Ammon's horn (tissue), 1 donor: ENCODE measurements at regions not wholly inside any gene's neighbourhood (a gene's known extent, or its start where the extent isn't known, plus 50 kb on each side); places are given as distances from the start of the nearest gene placed in this dataset.

Experiments used
- DNase-seq: peaks from one replicate; pipeline ENCODE4 v3.0.0-alpha.2; 2016; ENCODE audit warnings: low spot score

DNA sequence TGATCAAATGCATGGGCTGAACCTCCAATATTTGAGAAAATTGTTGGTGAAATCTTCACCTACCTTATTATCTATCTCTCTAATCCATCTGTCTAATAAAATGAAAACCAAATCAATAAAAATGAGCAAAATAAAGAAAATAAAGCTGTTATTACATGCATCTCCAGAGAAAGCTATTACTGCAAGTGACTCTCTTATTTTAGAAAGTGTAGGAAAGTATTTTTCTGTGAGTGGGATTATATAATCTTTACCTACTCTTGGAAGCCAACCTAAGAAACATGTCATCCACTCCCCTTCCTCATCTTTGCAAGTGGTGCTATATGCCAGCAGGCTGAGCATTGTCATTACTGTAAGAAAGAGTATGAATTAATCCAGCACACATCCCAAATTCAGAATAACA lies 191.5 kb upstream of the RFC3 start:
- DNase-seq, result no peak

DNA sequence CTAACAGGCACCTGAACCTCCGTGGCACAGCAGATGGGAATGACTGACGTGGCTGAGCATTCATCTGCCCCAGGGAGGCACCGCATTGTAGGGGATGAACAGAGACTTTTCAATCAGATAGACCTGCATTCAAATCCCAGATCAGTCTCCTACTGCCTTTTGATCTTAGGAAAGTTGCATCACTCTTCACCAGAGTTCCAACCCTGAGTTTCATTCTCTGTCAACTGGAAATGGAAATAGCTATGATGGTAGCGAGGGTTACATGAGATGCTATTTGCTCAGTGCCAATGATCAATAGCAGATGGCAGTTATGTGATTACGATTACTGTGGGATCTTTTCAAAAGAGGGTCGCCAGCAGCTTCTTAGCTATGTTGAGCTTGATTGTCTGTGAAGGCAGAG lies 189.3 kb upstream of the RFC3 start:
- DNase-seq, result no peak

DNA sequence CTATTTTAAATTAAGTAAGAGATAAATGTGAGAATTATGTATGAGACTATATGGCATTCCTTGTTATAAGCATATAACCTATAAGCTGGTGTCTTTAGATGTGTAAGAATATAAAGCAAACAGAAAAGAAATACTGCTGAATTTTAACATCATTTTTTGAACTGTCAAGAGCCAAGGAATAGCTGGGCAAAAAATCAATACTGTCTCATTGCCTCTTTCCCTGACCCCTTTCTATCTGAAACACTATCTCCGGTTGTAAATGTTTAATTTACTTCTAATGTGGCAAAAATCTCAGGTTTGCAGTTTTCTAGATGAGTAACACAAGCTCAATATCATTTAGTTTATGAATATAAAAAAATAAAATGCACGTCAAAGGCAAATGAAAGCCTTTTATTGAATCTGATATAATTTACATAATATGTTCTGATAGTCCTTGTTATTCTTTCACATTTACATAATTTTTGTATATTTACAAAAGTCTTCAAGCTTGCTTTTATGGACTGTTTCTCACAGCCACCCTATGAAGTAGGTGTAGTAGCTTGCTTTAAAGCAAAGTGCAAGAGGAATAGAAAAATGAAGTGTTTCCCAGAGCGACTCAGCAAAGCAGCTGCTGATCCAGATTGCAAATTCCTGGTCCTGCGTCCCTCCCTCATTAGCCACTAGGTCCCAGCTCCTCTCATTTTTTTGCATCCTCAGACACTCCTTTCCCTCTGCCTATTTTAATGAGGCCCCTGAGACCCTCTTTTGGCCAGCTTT lies 188.2 kb upstream of the RFC3 start:
- no peak for DNase-seq

DNA sequence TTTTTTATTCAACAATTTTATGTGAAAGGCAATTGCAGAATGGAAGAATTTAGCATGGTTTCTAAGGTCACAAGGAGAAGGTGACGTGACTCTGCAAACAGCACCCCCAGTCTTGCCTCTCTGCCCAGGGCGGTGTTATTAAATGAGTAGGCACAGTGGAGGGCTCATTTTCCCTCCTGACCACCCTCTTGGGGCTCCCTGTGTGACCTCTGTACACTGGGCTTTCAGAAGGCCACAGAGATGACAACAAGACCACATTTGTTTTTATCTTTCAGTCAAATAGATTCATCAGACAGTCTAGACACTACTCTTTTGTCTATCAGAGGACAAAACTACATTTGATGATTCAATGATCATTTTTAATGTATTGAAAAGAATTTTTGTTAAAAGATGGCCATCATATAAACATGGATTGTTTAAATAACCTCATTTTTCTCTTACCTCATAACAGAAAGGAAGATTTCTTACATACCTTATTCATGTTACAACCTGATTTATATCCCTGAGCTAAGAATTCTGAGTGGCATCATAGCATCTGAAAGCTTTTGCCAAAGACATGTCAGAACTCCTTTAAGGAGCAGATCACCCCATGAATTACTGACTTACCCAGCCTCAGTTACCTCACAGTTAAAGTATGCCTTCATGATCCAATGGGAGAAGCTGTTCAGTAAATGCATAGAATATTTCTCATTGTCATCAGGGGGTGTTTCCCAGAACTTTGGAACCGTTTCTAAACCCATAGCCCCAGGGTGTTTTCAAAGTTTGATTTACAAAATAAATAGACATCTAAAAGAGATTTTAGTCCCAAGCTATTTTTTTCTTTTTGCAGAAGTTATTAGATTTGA lies 184.0 kb upstream of the RFC3 start:
- peak; percentile 71 for DNase-seq

DNA sequence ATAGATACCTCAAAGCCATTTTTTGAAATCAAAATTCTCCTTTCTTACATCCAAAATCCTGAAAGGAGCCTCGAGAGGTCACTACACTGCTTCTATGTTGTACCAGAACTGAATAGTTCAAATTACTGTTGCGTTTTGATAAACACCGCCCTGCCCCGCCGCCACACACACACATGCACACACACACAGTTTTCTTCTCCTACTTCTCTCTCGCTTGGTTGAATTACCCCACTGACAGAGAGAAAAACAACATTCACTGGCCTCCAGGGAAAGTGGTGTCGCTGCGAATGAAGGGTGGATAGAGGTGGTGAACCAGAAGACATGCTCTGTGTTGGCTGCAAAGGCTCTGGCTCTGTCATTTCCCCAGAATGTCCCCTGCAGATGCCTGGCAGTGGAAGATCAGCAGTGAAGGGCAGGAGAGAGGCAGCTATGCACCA lies 183.4 kb upstream of the RFC3 start:
- DNase-seq, result peak; percentile 42

DNA sequence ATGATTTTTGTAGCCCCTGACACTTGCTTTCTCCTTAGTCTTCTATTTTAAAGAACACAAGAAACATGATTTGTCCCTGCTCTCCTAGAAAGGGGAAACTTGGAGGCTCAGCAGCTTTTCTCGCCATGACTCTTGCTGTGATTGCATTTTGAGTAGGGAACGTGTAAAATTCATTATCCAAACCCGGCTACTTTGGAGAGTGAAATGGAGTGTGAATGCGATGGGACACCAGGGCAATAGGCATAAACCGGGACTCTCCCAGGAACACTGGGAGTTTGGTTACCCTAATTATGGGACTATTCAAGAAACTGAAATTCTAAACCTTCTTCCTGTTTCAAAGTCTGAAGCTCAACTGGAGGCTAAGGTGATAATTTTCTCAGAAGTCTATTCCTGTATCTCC lies 181.7 kb upstream of the RFC3 start:
- DNase-seq, result no peak

DNA sequence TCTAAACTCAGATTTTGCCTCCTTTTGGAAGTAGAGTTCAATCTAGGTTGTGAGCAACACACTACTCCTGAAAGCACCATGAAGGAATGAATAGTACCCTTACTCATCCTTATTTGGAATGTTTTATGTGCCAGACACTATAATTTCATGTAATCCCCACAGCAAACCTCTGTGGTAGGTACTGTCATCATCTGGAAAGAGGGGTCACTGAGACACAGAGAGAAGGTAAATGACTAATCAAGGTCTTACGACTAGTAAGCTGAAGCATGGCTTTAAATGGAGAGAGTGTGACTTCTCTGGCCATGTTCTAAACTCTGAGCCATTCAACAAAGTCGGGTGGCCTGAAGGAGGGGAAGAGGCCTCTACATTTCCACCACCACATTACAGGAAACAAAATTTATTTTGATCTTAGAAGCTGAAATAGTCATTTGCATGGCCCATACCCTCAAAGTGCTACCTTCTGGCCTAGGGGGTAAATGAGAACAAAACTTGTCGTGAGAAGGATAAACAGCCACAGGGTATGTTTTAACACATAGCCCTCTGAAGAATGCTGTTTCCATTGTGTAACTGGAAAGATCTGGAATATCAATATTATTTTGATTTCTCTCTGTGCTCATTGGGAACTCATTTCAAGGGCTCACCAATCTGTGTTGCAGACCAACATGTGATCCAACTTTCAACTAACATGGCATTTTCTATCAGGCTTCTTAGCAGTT lies 180.8 kb upstream of the RFC3 start:
- DNase-seq, result no peak

DNA sequence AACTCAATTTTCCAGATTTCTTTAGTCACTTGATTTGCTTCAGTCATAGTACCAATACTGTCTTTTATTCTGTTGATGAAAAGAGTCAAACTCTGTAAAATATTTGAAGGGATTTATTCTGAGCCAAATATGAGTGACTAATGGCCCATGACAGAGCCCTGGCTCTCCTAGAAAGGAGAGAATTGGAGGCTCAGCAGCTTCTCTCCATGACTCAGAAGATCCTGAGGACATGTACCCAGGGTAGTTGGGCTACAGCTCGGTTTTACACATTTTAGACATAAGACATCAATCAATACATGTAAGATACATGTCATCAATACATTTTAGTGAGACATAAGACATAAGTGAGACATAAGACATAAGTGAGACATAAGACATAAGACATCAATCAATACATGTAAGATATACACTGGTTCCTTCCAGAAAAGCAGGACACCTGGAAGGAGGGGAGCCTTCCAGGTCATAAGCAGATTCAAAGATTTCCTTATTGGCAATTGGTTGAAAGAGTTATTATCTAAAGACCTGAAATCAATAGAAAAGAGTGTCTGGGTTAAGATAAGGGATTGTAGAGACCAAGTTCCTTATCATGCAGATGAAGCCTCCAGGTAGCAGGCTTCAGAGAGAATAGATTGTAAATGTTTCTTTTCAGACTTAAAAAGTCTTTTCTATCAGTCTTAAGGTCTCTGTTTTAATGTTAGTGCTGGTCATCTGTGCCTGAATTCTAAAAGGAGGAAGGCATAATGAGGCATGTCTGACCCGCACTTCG lies 179.8 kb upstream of the RFC3 start:
- no peak for DNase-seq

DNA sequence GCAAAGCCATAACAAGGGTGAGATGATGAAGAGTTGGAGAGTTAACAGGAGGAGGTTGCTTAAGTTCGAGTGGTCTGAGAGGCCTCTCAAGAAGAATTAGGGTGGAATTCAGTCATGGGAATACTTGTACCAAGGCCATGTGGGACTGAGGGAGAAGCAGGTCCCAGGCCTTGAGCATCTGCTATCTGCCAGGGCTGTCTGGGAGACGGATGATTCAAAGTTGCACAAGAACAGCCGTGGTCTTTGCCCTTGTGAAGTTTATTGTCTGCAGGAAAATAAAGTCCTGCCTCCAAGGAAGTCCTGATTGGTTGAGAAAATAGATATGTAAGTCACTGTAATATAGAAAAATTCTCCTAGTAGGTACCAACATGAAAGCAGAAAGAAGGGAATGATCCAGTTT lies 178.8 kb upstream of the RFC3 start:
- no peak for DNase-seq

DNA sequence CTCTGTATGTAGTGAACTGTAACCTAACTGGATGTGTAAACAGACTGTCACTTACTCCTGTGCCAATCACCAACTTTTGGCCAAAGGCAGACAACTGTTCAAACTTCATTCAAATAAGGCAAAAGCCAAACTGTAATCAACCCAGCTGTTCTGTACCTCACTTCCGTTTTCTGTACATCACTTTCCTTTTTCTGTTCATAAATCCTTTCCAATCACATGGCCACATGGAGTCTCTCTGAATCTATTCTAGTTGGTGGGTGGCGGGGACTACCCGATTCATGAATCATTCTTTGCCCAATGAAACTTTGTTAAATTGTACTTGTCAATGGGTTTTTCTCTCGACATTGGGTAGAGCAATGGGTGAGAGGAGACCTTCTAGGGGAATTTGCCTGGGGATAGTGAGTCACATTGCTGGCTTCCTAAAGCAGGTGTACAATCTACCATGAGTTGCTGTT lies 178.3 kb upstream of the RFC3 start:
- no peak for DNase-seq

DNA sequence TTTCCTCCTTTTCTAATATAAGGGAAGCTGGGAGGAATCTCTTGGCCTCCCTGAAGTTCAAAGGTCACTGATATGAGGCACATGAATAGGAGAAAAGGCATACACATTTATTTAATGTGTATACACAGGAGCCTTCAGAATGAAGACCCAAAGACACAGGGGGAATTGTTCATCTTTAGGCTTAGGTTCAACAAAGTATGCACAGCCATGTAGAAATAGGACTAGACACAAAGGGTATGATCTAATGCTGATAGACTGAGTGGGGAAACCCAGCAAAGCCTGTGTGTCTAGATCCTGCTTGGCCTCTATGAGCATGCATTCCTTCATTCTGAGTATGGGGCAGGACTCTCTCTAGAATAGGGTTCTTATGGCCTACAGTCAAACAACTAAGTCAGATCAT lies 177.1 kb upstream of the RFC3 start:
- DNase-seq, result no peak

DNA sequence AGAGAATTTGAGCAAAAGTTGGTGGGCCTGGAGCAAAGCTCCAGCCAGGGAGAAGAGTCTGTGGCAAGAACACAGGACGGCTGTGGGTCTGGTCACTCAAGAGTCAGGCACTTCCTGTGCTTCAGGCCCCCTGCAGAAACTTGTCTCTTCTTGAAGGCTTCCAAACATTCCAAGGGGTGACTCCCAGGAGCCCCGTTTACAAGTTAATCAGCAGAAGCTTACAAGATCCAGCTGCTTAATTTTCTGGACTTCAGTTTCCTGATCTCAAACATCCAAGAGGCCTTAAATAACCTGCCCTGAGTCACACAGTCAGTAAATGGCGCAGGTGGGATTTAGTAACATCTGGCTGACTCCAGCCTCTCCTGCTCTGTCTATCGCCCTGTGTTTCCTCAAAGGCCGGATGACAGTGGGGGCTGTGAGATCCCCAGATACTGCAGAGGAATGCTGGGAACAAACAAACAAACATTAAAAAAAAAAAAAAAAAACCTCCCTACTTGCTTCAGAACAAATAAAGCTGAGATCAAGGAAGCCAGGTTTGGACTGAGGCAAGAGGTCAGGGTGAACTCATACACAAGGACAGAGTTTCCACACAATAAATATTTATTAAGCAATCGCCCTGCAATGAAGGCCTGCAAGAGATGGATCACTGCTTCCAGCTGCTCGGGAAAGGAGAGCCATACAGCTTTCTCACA lies 175.4 kb upstream of the RFC3 start:
- no peak for DNase-seq

DNA sequence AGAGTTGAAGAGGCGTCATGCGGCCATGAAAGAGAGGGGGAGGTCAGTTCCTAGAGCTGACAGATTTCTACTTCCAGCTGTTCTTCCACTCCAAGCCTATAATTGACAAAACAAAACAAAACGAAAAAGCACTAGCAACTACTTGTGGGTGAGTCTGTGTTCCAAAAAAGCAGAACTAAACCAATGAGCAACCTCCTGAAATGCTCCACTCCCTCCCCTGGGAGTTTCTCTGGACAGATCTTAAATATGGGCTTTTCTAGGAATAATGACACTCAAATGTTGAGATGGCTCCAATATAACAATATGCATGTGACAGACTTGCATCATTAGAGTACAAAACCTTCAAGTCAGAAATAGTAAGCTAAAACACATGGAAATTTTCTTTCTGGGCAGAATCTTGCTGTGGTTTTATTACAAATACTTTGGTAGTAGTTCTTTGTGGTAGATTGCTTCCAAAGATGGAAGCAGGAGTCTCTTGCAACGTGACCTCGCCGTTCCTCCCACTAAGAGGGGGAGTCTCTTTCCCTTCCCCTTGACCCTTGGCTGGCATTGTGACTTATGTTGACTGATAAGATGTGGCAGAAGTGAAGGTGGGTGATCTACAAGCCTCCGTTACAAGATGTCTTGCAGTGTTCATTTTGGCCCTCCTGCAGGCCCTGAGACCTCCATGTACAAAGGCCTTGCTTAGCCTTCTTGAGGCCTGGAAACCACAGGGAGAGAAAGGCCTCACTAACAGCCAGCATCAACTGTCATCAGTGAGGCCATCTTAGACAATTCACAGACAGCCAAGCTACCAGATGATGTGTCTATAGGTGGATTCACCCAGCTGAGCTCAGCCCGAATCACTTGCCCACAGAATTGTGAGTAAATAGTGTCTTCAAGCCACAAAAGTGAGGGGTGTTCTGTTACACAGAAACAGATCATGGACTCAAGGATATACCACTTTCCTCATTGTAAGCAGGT lies 173.1 kb upstream of the RFC3 start:
- no peak for DNase-seq

DNA sequence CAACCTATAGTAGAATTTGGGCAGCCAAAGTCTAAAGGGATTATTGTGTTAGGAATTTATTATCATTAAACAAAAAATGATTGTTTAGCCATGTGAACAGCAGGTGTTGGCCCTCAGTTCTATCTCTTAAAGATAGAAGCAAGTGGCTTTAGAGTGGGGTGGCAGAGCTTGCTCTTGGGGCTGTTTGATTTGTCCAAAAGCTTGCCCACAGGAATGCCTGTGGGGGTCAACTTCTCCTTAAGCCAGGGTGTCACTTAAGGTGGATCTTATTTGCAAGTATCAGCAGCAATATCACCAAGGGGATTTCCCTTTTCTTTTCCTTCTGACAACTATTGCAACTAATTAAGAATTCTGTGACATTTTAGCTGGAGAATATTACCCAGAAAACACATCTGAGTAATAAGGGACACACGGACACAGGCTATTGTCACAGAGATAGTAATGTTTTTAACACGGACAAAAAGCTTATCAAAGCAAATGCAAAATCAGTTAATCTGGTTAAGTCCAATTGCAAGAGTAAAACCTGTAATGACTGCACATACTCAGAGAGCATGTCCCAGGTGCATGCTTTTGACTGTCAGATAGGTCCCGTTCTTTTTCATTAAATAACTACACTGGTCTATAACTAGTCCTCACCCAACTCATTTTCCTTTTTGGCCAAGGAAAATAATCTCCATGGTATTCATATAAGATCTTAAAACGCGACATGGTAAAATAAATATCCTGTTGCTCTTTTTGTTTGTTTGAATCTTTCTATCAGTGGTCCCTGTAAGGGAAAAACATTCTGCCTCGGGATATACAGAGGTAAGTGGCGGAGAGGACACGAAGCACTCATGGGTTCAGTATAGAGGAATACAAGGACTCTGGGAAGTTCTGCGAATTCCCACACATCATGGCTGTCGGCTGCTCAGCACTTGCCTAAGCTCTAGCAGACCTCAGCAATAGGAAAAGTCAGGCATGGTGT lies 172.1 kb upstream of the RFC3 start:
- no peak for DNase-seq

DNA sequence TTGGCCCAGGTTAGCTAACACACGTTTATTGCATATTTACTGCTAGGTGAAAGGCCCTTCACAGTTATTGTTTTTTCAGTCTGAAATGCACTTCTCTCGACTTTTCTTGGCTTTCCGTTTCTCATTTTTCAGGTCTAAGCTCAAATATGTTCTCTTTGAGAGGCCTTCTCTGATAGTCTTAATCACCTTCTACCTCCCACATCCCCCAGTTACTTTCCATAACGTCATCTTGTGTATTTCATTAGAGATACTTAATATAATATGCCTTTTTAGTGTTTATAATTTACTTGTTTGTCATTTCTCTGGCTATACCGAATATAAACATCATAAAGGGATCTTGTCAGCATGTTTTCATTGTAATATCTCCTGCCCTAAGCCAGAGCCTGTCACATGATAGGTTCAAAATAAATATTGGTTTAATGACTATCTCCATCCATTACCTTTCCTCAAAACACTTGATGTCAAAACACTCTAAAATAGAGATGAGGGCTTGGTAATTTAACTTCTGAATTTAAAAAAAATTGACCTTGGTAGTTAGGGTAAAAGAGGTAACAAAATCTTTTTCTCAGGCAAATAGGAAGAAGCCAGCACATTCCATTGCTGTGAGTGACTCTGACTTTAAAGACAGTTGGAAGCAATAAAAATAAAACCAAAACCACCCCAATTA lies 168.6 kb upstream of the RFC3 start:
- DNase-seq, result no peak

DNA sequence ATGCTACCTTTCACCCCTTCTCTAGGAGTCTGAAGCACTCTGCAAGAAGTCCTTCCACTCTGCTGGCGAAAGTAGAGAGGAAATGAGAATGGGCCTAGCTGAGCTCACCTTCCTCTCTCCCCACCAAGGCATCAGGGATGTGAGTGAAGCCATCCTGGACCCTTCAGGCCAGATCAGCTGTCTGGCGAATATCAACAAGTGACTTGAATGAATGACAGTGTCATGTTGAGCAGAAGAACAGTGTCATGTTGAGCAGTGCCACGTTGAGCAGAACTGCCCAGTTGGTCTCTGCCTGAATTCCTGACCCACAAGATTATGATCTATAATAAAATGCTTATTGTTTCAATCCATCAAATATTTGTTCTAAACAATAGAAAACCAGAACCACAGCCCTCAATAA lies 166.2 kb upstream of the RFC3 start:
- DNase-seq, result no peak

DNA sequence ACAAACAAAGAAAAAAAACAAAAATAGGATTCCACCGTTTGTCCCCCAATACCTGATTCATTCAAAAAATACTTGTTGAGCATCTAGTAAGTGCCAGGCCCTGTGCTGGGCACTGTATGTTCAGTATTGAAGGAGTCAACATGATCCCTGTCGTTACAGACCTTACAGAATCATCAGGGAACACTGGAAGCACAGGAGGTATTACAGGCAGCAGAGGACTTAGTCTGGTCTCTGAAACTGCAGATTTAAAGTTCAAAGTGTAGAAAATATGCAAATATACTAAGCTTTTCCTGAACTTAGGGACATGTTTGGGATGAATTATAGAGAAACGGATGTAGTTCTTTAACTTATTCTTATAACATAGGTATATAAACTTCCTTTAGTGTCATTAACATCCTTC lies 160.7 kb upstream of the RFC3 start:
- no peak for DNase-seq

DNA sequence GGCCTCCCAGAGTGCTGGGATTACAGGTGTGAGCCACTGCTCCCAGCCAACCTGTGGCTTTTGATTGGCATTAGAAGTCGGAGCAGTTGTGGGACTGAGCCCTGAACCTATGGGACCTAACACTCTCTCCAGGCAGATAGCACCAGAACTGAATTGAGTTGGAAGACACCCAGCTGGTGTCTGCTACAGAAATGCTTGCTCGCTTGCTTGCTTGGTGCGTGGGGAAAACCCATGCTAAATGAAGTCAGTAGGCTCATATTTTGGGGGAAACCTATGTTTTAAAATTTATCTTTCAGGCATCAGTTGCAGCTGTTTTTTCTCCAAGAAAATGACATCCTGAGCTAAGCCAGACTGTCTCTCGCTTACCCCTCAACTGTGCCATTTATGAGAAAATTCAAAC lies 158.5 kb upstream of the RFC3 start:
- DNase-seq, result no peak
